ENCODE measurements at regions not wholly inside any gene's neighbourhood (a gene's known extent, or its start where the extent isn't known, plus 50 kb on each side); places are given as distances from the start of the nearest gene placed in this dataset.

- TF ChIP-seq POLR2A (IDR thresholded peaks at IDR 0.05): no peak
- TF ChIP-seq, protein P1, sequence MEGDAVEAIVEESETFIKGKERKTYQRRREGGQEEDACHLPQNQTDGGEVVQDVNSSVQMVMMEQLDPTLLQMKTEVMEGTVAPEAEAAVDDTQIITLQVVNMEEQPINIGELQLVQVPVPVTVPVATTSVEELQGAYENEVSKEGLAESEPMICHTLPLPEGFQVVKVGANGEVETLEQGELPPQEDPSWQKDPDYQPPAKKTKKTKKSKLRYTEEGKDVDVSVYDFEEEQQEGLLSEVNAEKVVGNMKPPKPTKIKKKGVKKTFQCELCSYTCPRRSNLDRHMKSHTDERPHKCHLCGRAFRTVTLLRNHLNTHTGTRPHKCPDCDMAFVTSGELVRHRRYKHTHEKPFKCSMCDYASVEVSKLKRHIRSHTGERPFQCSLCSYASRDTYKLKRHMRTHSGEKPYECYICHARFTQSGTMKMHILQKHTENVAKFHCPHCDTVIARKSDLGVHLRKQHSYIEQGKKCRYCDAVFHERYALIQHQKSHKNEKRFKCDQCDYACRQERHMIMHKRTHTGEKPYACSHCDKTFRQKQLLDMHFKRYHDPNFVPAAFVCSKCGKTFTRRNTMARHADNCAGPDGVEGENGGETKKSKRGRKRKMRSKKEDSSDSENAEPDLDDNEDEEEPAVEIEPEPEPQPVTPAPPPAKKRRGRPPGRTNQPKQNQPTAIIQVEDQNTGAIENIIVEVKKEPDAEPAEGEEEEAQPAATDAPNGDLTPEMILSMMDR (IDR thresholded peaks at IDR 0.05): no peak
Measured at GRCh38 chr4:162274354-162274753, 110.6 kb upstream of the FSTL5 start.
